ENCODE measurements at regions not wholly inside any gene's neighbourhood (a gene's known extent, or its start where the extent isn't known, plus 50 kb on each side); places are given as distances from the start of the nearest gene placed in this dataset.
A peak's percentile ranks its signal among the peaks of the same experiment; 100 is the strongest.
"Not testable (repeated sequence)": the region's sequence is repeated elsewhere in the genome, so short reads cannot be mapped to it uniquely, and the experiment has no call there.

- no peak overlapping the region for H3K9ac ChIP-seq
- no peak for TF ChIP-seq Cebpa-rat (IDR thresholded peaks at IDR 0.05)
- no peaks in the 10 kb centered on the region for H3K36me3 ChIP-seq
- no peak overlapping the region for H3K27ac ChIP-seq
- H3K27me3 ChIP-seq, result no peaks in the 10 kb centered on the region
- H3K4me1 ChIP-seq, result no peaks in the 10 kb centered on the region
- H4K20me1 ChIP-seq, result no peaks in the 10 kb centered on the region
- H3K4me3 ChIP-seq, result no peak overlapping the region
- peaks cover 26 to 33% (median 31%) of the 10 kb centered on the region in 11 experiments for H3K9me3 ChIP-seq (replicated peaks in 1 of 11)
- H3K4me2 ChIP-seq, result no peak overlapping the region
Measured at GRCh38 chr12:25404955-25405354, 148.1 kb downstream of the LMNTD1 start.

- Histone ChIP-seq H3K27me3 (no peaks in the 10 kb centered on the region), H3K36me3 (no peaks in the 10 kb centered on the region), H4K20me1 (no peaks in the 10 kb centered on the region), H3K4me3 (no peak overlapping the region), H3K27ac (no peak overlapping the region), H3K4me1 (no peaks in the 10 kb centered on the region), H3K4me2 (no peak overlapping the region), H3K9me3 (replicated peaks in 1 of 11) (peaks cover 31 to 42% (median 38%) of the 10 kb centered on the region in 11 experiments), H3K9ac (no peak overlapping the region)
- TF ChIP-seq Cebpa-rat (IDR thresholded peaks at IDR 0.05), result no peak
Measured at GRCh38 chr12:25401547-25402345, 151.0 kb upstream of the KRAS start.

- H3K4me2 ChIP-seq, result no peak overlapping the region
- peaks cover 0 to 7% (median 0%) of the 10 kb centered on the region in 10 experiments; a peak in 4 of 20 replicates for H3K4me1 ChIP-seq
- H3K9me3 ChIP-seq (replicated peaks in 1 of 11), result peaks cover 26 to 34% (median 30%) of the 10 kb centered on the region in 11 experiments
- H3K4me3 ChIP-seq, result no peak overlapping the region
- no peak overlapping the region for H3K27ac ChIP-seq
- no peak overlapping the region for H3K9ac ChIP-seq
- no peak for TF ChIP-seq Cebpa-rat (IDR thresholded peaks at IDR 0.05)
- H4K20me1 ChIP-seq, result no peaks in the 10 kb centered on the region
- H3K36me3 ChIP-seq, result no peaks in the 10 kb centered on the region
- H3K27me3 ChIP-seq, result no peaks in the 10 kb centered on the region
Measured at GRCh38 chr12:25397001-25397400, 146.3 kb upstream of the KRAS start.

GRCh38 chr12:25395227-25395626 is 144.5 kb upstream of the KRAS start:
- H3K9me3 ChIP-seq (replicated peaks in 1 of 11), result peaks cover 10 to 27% (median 14%) of the 10 kb centered on the region in 11 experiments
- H3K36me3 ChIP-seq, result no peaks in the 10 kb centered on the region
- H3K4me1 ChIP-seq, result peaks cover 0 to 7% (median 0%) of the 10 kb centered on the region in 10 experiments; a peak in 4 of 20 replicates
- TF ChIP-seq Cebpa-rat (IDR thresholded peaks at IDR 0.05), result no peak
- no peaks in the 10 kb centered on the region for H4K20me1 ChIP-seq
- H3K4me2 ChIP-seq, result no peak overlapping the region
- no peak overlapping the region for H3K9ac ChIP-seq
- no peaks in the 10 kb centered on the region for H3K27me3 ChIP-seq
- H3K27ac ChIP-seq, result no peak overlapping the region
- H3K4me3 ChIP-seq, result no peak overlapping the region

GRCh38 chr12:25394775-25395174 is 144.0 kb upstream of the KRAS start:
- not testable (repeated sequence) for H3K4me2 ChIP-seq, H3K9ac ChIP-seq, H4K20me1 ChIP-seq, H3K36me3 ChIP-seq, H3K27me3 ChIP-seq, H3K4me3 ChIP-seq, H3K27ac ChIP-seq, H3K4me1 ChIP-seq
- peaks cover 5 to 22% (median 9%) of the 10 kb centered on the region in 11 experiments; a peak in 19 of 22 replicates for H3K9me3 ChIP-seq (replicated peaks in 1 of 11)

GRCh38 chr12:25394025-25394424 is 143.3 kb upstream of the KRAS start:
- Histone ChIP-seq H3K9ac (no peak overlapping the region), H3K36me3 (no peaks in the 10 kb centered on the region), H3K4me3 (no peak overlapping the region), H3K27ac (no peak overlapping the region), H3K9me3 (replicated peaks in 1 of 11) (peaks cover 0 to 18% (median 5%) of the 10 kb centered on the region in 11 experiments; a peak in 9 of 22 replicates), H3K4me2 (peak overlapping the region in 1 of 11 experiments; percentile 16; a peak in 1 of 22 replicates), H3K4me1 (peaks cover 0 to 7% (median 0%) of the 10 kb centered on the region in 10 experiments; a peak in 4 of 20 replicates), H3K27me3 (no peaks in the 10 kb centered on the region), H4K20me1 (no peaks in the 10 kb centered on the region)
- no peak for TF ChIP-seq Cebpa-rat (IDR thresholded peaks at IDR 0.05)

- Histone ChIP-seq H3K9me3 (replicated peaks in 1 of 11) (peaks cover 0 to 15% (median 5%) of the 10 kb centered on the region in 11 experiments; a peak in 9 of 22 replicates), H3K4me1 (peaks cover 0 to 16% (median 7%) of the 10 kb centered on the region in 10 experiments; a peak in 12 of 20 replicates)
- H3K9ac ChIP-seq, H4K20me1 ChIP-seq, H3K4me3 ChIP-seq, H3K36me3 ChIP-seq, H3K27me3 ChIP-seq, H3K4me2 ChIP-seq, H3K27ac ChIP-seq: not testable (repeated sequence)
Measured at GRCh38 chr12:25391346-25391745, 140.6 kb upstream of the KRAS start.

- Histone ChIP-seq H3K4me3 (no peak overlapping the region), H3K27me3 (no peaks in the 10 kb centered on the region), H3K36me3 (no peaks in the 10 kb centered on the region), H3K9ac (no peak overlapping the region), H3K4me2 (no peak overlapping the region), H3K4me1 (peaks cover 12 to 32% (median 25%) of the 10 kb centered on the region in 10 experiments), H4K20me1 (no peaks in the 10 kb centered on the region), H3K9me3 (replicated peaks in 1 of 11) (peaks cover 0 to 14% (median 5%) of the 10 kb centered on the region in 11 experiments; a peak in 9 of 22 replicates), H3K27ac (peak overlapping the region in 1 of 11 experiments; percentile 11; a peak in 1 of 22 replicates)
- no peak for TF ChIP-seq Cebpa-rat (IDR thresholded peaks at IDR 0.05)
Measured at GRCh38 chr12:25388183-25388582, 137.5 kb upstream of the KRAS start.

GRCh38 chr12:25387732-25388050 is 137.0 kb upstream of the KRAS start:
- no peak overlapping the region; a peak in 1 of 22 replicates for H3K4me2 ChIP-seq

More at GRCh38 chr12:25387732-25388050, 137.0 kb upstream of the KRAS start:
- Histone ChIP-seq H4K20me1 (no peaks in the 10 kb centered on the region), H3K27ac (peak overlapping the region in 2 of 11 experiments; percentile 100; a peak in 3 of 22 replicates), H3K27me3 (no peaks in the 10 kb centered on the region), H3K9ac (peak overlapping the region in 3 of 11 experiments; percentile 98 to 100 (median 98); a peak in 4 of 22 replicates), H3K36me3 (no peaks in the 10 kb centered on the region), H3K4me3 (no peak overlapping the region), H3K4me1 (peaks cover 17 to 37% (median 30%) of the 10 kb centered on the region in 10 experiments), H3K9me3 (replicated peaks in 1 of 11) (peaks cover 0 to 11% (median 5%) of the 10 kb centered on the region in 11 experiments; a peak in 9 of 22 replicates)
- TF ChIP-seq Cebpa-rat (IDR thresholded peaks at IDR 0.05), result no peak
